ENCODE measurements at regions not wholly inside any gene's neighbourhood (a gene's known extent, or its start where the extent isn't known, plus 50 kb on each side); places are given as distances from the start of the nearest gene placed in this dataset.

- ATAC-seq: no peak
These were observed 79.6 kb upstream of the NECTIN1 start for GRCh38 chr11:119808407-119809185.

GRCh38 chr11:119807841-119808240 lies 78.8 kb upstream of the NECTIN1 start:
- no peak for ATAC-seq

- ATAC-seq: no peak
These were observed 78.4 kb upstream of the NECTIN1 start for GRCh38 chr11:119807402-119807801.

- no peak for ATAC-seq
These were observed 77.3 kb upstream of the NECTIN1 start for GRCh38 chr11:119806064-119806915.

GRCh38 chr11:119805663-119806062 lies 76.7 kb upstream of the NECTIN1 start:
- ATAC-seq: no peak

- ATAC-seq: no peak
These were observed 75.7 kb upstream of the NECTIN1 start for GRCh38 chr11:119804698-119805097.

- no peak for ATAC-seq
These were observed 74.8 kb upstream of the NECTIN1 start for GRCh38 chr11:119803726-119804294.

GRCh38 chr11:119803139-119803538 lies 74.1 kb upstream of the NECTIN1 start:
- no peak for ATAC-seq

- no peak for ATAC-seq
These were observed 73.7 kb upstream of the NECTIN1 start for GRCh38 chr11:119802670-119803069.

GRCh38 chr11:119800619-119801018 lies 71.6 kb upstream of the NECTIN1 start:
- no peak for ATAC-seq

GRCh38 chr11:119800171-119800570 lies 71.2 kb upstream of the NECTIN1 start:
- ATAC-seq: peak; percentile 75

- ATAC-seq: no peak
These were observed 69.7 kb upstream of the NECTIN1 start for GRCh38 chr11:119798656-119799055.

- ATAC-seq: no peak
These were observed 68.7 kb upstream of the NECTIN1 start for GRCh38 chr11:119797736-119798135.

GRCh38 chr11:119797123-119797611 lies 68.2 kb upstream of the NECTIN1 start:
- no peak for ATAC-seq

- no peak for ATAC-seq
These were observed 67.5 kb upstream of the NECTIN1 start for GRCh38 chr11:119796363-119797060.

- no peak for ATAC-seq
These were observed 66.7 kb upstream of the NECTIN1 start for GRCh38 chr11:119795690-119796089.

- ATAC-seq: peak; percentile 96
These were observed 66.2 kb upstream of the NECTIN1 start for GRCh38 chr11:119795231-119795630.

- no peak for ATAC-seq
These were observed 65.8 kb upstream of the NECTIN1 start for GRCh38 chr11:119794756-119795155.

- ATAC-seq: no peak
These were observed 65.2 kb upstream of the NECTIN1 start for GRCh38 chr11:119794141-119794665.

- ATAC-seq: no peak
These were observed 64.5 kb upstream of the NECTIN1 start for GRCh38 chr11:119793335-119793984.

GRCh38 chr11:119791701-119792151 lies 62.7 kb upstream of the NECTIN1 start:
- ATAC-seq: no peak

- ATAC-seq: no peak
These were observed 62.0 kb upstream of the NECTIN1 start for GRCh38 chr11:119791047-119791446.

Data from esophagus mucosa (tissue), 1 donor.